ENCODE measurements at regions not wholly inside any gene's neighbourhood (a gene's known extent, or its start where the extent isn't known, plus 50 kb on each side); places are given as distances from the start of the nearest gene placed in this dataset.

DNA sequence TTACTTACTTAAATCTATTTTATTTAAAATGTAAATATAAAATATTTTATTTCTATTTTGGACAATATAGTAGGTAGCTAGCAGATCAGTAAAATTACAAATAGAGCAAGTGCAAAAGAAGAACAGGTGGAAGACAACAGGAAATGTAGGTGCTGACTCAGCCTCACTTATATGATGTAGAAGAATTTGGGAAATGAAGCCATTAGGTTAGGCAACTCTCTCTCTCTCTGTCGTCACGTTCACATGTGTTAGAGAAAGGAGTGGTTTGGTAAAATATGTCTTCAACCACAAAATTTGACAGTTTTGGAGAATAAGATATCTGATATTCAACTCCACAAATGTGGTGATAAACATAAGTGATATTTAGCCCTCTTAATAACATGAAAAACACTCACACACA is 532.5 kb upstream of the KCNMB2 start:
- TF ChIP-seq, protein P1, sequence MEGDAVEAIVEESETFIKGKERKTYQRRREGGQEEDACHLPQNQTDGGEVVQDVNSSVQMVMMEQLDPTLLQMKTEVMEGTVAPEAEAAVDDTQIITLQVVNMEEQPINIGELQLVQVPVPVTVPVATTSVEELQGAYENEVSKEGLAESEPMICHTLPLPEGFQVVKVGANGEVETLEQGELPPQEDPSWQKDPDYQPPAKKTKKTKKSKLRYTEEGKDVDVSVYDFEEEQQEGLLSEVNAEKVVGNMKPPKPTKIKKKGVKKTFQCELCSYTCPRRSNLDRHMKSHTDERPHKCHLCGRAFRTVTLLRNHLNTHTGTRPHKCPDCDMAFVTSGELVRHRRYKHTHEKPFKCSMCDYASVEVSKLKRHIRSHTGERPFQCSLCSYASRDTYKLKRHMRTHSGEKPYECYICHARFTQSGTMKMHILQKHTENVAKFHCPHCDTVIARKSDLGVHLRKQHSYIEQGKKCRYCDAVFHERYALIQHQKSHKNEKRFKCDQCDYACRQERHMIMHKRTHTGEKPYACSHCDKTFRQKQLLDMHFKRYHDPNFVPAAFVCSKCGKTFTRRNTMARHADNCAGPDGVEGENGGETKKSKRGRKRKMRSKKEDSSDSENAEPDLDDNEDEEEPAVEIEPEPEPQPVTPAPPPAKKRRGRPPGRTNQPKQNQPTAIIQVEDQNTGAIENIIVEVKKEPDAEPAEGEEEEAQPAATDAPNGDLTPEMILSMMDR (IDR thresholded peaks at IDR 0.05; ENCODE audit: extremely low read depth in 1 of 2, insufficient read depth in 1 of 2, low read depth in 1 of 2, low read length in 2 of 2): no peak
- TF ChIP-seq GATA2 (IDR thresholded peaks at IDR 0.05; ENCODE audit: insufficient read depth, insufficient read length, low read depth, low read length) (no peak), FOS (IDR thresholded peaks at IDR 0.05; ENCODE audit: borderline replicate concordance, insufficient read depth, low read length) (no peak), JUN (IDR thresholded peaks at IDR 0.05; ENCODE audit: borderline replicate concordance, insufficient read depth, insufficient read length, low read depth) (no peak), POLR2AphosphoS5 (IDR thresholded peaks at IDR 0.05; ENCODE audit: insufficient read depth, low read depth, low read length) (no peak), MYC (IDR thresholded peaks at IDR 0.05; ENCODE audit: low read depth, low read length) (no peak), EZH2 (IDR thresholded peaks at IDR 0.05; ENCODE audit: borderline replicate concordance, low read depth, low read length, severe bottlenecking) (no peak), POLR2A (IDR thresholded peaks at IDR 0.05; ENCODE audit: low read depth, low read length) (no peak)
- TF ChIP-seq, protein P2, sequence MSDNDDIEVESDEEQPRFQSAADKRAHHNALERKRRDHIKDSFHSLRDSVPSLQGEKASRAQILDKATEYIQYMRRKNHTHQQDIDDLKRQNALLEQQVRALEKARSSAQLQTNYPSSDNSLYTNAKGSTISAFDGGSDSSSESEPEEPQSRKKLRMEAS (IDR thresholded peaks at IDR 0.05; ENCODE audit: insufficient read depth, insufficient read length): no peak
